ENCODE measurements at regions not wholly inside any gene's neighbourhood (a gene's known extent, or its start where the extent isn't known, plus 50 kb on each side); places are given as distances from the start of the nearest gene placed in this dataset.

- no peak overlapping the region for H3K4me3 Mint-ChIP-seq (ENCODE audit: low read depth, unreplicated experiment)
- DNase-seq, result no peak
These were observed 117.3 kb upstream of the SLC7A14 start for GRCh38 chr3:170703121-170703588.

GRCh38 chr3:170701696-170702678 lies 116.1 kb upstream of the SLC7A14 start:
- intact Hi-C loops (cut with micrococcal nuclease; ENCODE audit: unreplicated experiment), result no loop called here
- H3K27ac Mint-ChIP-seq (ENCODE audit: unreplicated experiment), result no peak overlapping the region
- no peaks in the 10 kb centered on the region for H3K36me3 Mint-ChIP-seq (ENCODE audit: insufficient read depth, unreplicated experiment)
- CTCF ChIA-PET, result no interaction called here
- no peak for DNase-seq
- H3K4me1 Mint-ChIP-seq (ENCODE audit: low read depth, unreplicated experiment), result no peaks in the 10 kb centered on the region
- H3K4me3 Mint-ChIP-seq (ENCODE audit: low read depth, unreplicated experiment), result no peak overlapping the region
- H3K9me3 Mint-ChIP-seq (ENCODE audit: low read depth, unreplicated experiment), result no peaks in the 10 kb centered on the region
- TF ChIP-seq, protein P1, sequence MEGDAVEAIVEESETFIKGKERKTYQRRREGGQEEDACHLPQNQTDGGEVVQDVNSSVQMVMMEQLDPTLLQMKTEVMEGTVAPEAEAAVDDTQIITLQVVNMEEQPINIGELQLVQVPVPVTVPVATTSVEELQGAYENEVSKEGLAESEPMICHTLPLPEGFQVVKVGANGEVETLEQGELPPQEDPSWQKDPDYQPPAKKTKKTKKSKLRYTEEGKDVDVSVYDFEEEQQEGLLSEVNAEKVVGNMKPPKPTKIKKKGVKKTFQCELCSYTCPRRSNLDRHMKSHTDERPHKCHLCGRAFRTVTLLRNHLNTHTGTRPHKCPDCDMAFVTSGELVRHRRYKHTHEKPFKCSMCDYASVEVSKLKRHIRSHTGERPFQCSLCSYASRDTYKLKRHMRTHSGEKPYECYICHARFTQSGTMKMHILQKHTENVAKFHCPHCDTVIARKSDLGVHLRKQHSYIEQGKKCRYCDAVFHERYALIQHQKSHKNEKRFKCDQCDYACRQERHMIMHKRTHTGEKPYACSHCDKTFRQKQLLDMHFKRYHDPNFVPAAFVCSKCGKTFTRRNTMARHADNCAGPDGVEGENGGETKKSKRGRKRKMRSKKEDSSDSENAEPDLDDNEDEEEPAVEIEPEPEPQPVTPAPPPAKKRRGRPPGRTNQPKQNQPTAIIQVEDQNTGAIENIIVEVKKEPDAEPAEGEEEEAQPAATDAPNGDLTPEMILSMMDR (IDR thresholded peaks at IDR 0.05; ENCODE audit: unreplicated experiment), result no peak
- peaks cover 2% of the 10 kb centered on the region for H3K27me3 Mint-ChIP-seq (ENCODE audit: unreplicated experiment)
- no TSS peak for BruUV-seq (replicated peaks)

More at GRCh38 chr3:170703121-170703588, 117.3 kb upstream of the SLC7A14 start:
- TF ChIP-seq, protein P1 (IDR thresholded peaks at IDR 0.05; ENCODE audit: unreplicated experiment), result no peak
- Mint-ChIP-seq H3K27ac (ENCODE audit: unreplicated experiment) (no peak overlapping the region), H3K4me1 (ENCODE audit: low read depth, unreplicated experiment) (no peaks in the 10 kb centered on the region), H3K27me3 (ENCODE audit: unreplicated experiment) (peaks cover 13% of the 10 kb centered on the region), H3K36me3 (ENCODE audit: insufficient read depth, unreplicated experiment) (no peaks in the 10 kb centered on the region), H3K9me3 (ENCODE audit: low read depth, unreplicated experiment) (no peaks in the 10 kb centered on the region)
- CTCF ChIA-PET, result no interaction called here
- no TSS peak for BruUV-seq (replicated peaks)
- intact Hi-C loops (cut with micrococcal nuclease; ENCODE audit: unreplicated experiment), result no loop called here

DNA sequence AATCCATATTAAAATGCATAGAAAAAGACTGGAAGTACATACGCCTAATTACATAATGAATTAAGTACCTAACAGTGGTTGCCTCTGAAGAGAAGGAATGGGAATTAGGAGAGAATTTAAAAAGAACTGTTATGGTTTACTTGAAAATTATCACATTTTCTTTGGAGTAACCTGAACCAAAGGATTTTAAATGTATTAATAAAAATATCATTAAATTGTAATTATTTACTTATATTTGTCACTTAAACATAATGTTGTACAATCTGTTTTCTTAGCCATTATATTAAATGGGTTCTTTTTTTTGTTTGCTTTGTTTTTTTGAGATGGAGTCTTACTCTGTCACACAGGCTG lies 114.2 kb upstream of the SLC7A14 start:
- Mint-ChIP-seq H3K4me1 (ENCODE audit: low read depth, unreplicated experiment) (no peaks in the 10 kb centered on the region), H3K27ac (ENCODE audit: unreplicated experiment) (no peak overlapping the region), H3K27me3 (ENCODE audit: unreplicated experiment) (no peaks in the 10 kb centered on the region), H3K4me3 (ENCODE audit: low read depth, unreplicated experiment) (no peak overlapping the region), H3K9me3 (ENCODE audit: low read depth, unreplicated experiment) (no peaks in the 10 kb centered on the region), H3K36me3 (ENCODE audit: insufficient read depth, unreplicated experiment) (no peaks in the 10 kb centered on the region)
- no peak for DNase-seq
- no TSS peak for BruUV-seq (replicated peaks)
- CTCF ChIA-PET, result no interaction called here
- TF ChIP-seq, protein P1 (IDR thresholded peaks at IDR 0.05; ENCODE audit: unreplicated experiment), result no peak
- intact Hi-C loops (cut with micrococcal nuclease; ENCODE audit: unreplicated experiment), result no loop called here

GRCh38 chr3:170699158-170700053 lies 113.5 kb upstream of the SLC7A14 start:
- no peak overlapping the region for H3K4me3 Mint-ChIP-seq (ENCODE audit: low read depth, unreplicated experiment)
- TF ChIP-seq, protein P1 (IDR thresholded peaks at IDR 0.05; ENCODE audit: unreplicated experiment), result no peak
- CTCF ChIA-PET, result no interaction called here
- no peak overlapping the region for H3K27ac Mint-ChIP-seq (ENCODE audit: unreplicated experiment)
- no peaks in the 10 kb centered on the region for H3K9me3 Mint-ChIP-seq (ENCODE audit: low read depth, unreplicated experiment)
- no peaks in the 10 kb centered on the region for H3K27me3 Mint-ChIP-seq (ENCODE audit: unreplicated experiment)
- intact Hi-C loops (cut with micrococcal nuclease; ENCODE audit: unreplicated experiment), result no loop called here
- H3K36me3 Mint-ChIP-seq (ENCODE audit: insufficient read depth, unreplicated experiment), result no peaks in the 10 kb centered on the region
- no peak for DNase-seq
- BruUV-seq (replicated peaks), result no TSS peak
- no peaks in the 10 kb centered on the region for H3K4me1 Mint-ChIP-seq (ENCODE audit: low read depth, unreplicated experiment)

All from Calu3 (cell line).